KMS-11 (cell line): ENCODE measurements at regions not wholly inside any gene's neighbourhood (a gene's known extent, or its start where the extent isn't known, plus 50 kb on each side); places are given as distances from the start of the nearest gene placed in this dataset.

Experiments used
- H2AFZ ChIP-seq: fragments of 200-600 bp; sonication (generic); 2 replicates; pipeline ENCODE4 v1.6.1; 2016; ENCODE audit warnings: antibody characterized with exemption, mixed run types, low read depth
- H3K27ac ChIP-seq: fragments of 200-600 bp; sonication (generic); 2 replicates; pipeline ENCODE4 v1.6.1; 2016; ENCODE audit warnings: mild to moderate bottlenecking, mixed run types
- H3K27me3 ChIP-seq: fragments of 200-600 bp; sonication (generic); 2 replicates; pipeline ENCODE4 v1.6.1; 2017; ENCODE audit warnings: mild to moderate bottlenecking, low read depth, mixed run types, moderate library complexity; ENCODE audit not compliant: insufficient read depth
- H3K36me3 ChIP-seq: fragments of 200-600 bp; sonication (generic); 2 replicates; pipeline ENCODE4 v1.6.1; 2017; ENCODE audit warnings: mild to moderate bottlenecking, mixed run types; ENCODE audit not compliant: insufficient read depth
- H3K4me1 ChIP-seq: fragments of 200-600 bp; sonication (generic); 2 replicates; pipeline ENCODE4 v1.6.1; 2016; ENCODE audit warnings: mild to moderate bottlenecking, low read depth, mixed run types; ENCODE audit not compliant: poor library complexity, severe bottlenecking
- H3K4me2 ChIP-seq: fragments of 200-600 bp; sonication (generic); 2 replicates; pipeline ENCODE4 v1.7.0; 2016; ENCODE audit warnings: mild to moderate bottlenecking, mixed run types
- H3K4me3 ChIP-seq: fragments of 200-600 bp; sonication (generic); IDR thresholded peaks from 2 replicates; pipeline ENCODE4 v1.6.1; 2017; ENCODE audit warnings: low read depth, low read length, mixed read lengths; ENCODE audit not compliant: insufficient read depth
- H3K79me2 ChIP-seq: fragments of 200-600 bp; sonication (generic); 2 replicates; pipeline ENCODE4 v1.6.1; 2016; ENCODE audit warnings: low read depth, mixed run types; ENCODE audit not compliant: insufficient read depth
- H3K9ac ChIP-seq: fragments of 200-600 bp; sonication (generic); 2 replicates; pipeline ENCODE4 v1.6.1; 2016; ENCODE audit warnings: mild to moderate bottlenecking, mixed run types
- H4K20me1 ChIP-seq: fragments of 200-600 bp; sonication (generic); 2 replicates; pipeline ENCODE4 v1.6.1; 2016; ENCODE audit warnings: mild to moderate bottlenecking, mixed run types; ENCODE audit not compliant: insufficient read depth
- CTCF ChIP-seq: fragments of 200-600 bp; sonication (generic); conservative IDR thresholded peaks from 2 replicates; pipeline ENCODE4 v1.6.1; 2017; ENCODE audit warnings: low read depth, mild to moderate bottlenecking, antibody characterized with exemption, low read length, moderate library complexity, mixed read lengths

GRCh38 chr1:87959236-87959635 is 630.6 kb downstream of the LMO4 start:
- no peak overlapping the region for H3K4me2 ChIP-seq
- H3K36me3 ChIP-seq = no peaks in the 10 kb centered on the region; the same call in 1 of the 2 replicates
- H3K79me2 ChIP-seq = no peaks in the 10 kb centered on the region
- no peak overlapping the region for H3K9ac ChIP-seq
- no peak for TF ChIP-seq CTCF
- H2AFZ ChIP-seq = no peak overlapping the region
- H3K4me3 ChIP-seq = no peak overlapping the region
- no peaks in the 10 kb centered on the region for H3K4me1 ChIP-seq
- H3K27me3 ChIP-seq = no peaks in the 10 kb centered on the region
- H4K20me1 ChIP-seq = no peaks in the 10 kb centered on the region
- H3K27ac ChIP-seq = no peak overlapping the region

GRCh38 chr1:87961992-87962391 is 633.3 kb downstream of the LMO4 start:
- Histone ChIP-seq H3K4me3 (no peak overlapping the region), H3K27me3 (no peaks in the 10 kb centered on the region), H3K27ac (no peak overlapping the region), H3K36me3 (no peaks in the 10 kb centered on the region), H3K9ac (no peak overlapping the region), H3K79me2 (no peaks in the 10 kb centered on the region), H2AFZ (no peak overlapping the region), H4K20me1 (no peaks in the 10 kb centered on the region), H3K4me1 (no peaks in the 10 kb centered on the region), H3K4me2 (no peak overlapping the region)
- TF ChIP-seq CTCF = no peak

- no peaks in the 10 kb centered on the region for H4K20me1 ChIP-seq
- H3K4me2 ChIP-seq = no peak overlapping the region
- no peak overlapping the region for H3K9ac ChIP-seq
- no peak for TF ChIP-seq CTCF
- H3K79me2 ChIP-seq = no peaks in the 10 kb centered on the region
- H3K27ac ChIP-seq = no peak overlapping the region
- no peak overlapping the region for H2AFZ ChIP-seq
- no peak overlapping the region for H3K4me3 ChIP-seq
- H3K36me3 ChIP-seq = no peaks in the 10 kb centered on the region
- H3K4me1 ChIP-seq = no peaks in the 10 kb centered on the region
- H3K27me3 ChIP-seq = no peaks in the 10 kb centered on the region
Observed at GRCh38 chr1:87963556-87963955, 634.9 kb downstream of the LMO4 start.

GRCh38 chr1:87965193-87965592 is 636.5 kb downstream of the LMO4 start:
- no peaks in the 10 kb centered on the region for H3K36me3 ChIP-seq
- no peaks in the 10 kb centered on the region for H3K4me1 ChIP-seq
- H4K20me1 ChIP-seq = no peaks in the 10 kb centered on the region
- H2AFZ ChIP-seq = no peak overlapping the region
- H3K79me2 ChIP-seq = no peaks in the 10 kb centered on the region
- H3K4me2 ChIP-seq = no peak overlapping the region
- no peak overlapping the region for H3K27ac ChIP-seq
- no peak for TF ChIP-seq CTCF
- no peak overlapping the region for H3K9ac ChIP-seq
- H3K4me3 ChIP-seq = no peak overlapping the region
- H3K27me3 ChIP-seq = no peaks in the 10 kb centered on the region
